K562 (cell line): ENCODE measurements at regions not wholly inside any gene's neighbourhood (a gene's known extent, or its start where the extent isn't known, plus 50 kb on each side); places are given as distances from the start of the nearest gene placed in this dataset.

ENCODE experiments used
- ATAC-seq: fragments of 200-7000 bp; cut with Tn5 transposase; 3 replicates; pipeline ENCODE4 v1.9.1; 2020; ENCODE audit warnings: moderate library complexity
- BruUV-seq: library from RNA; stranded (reverse); fragments of 400-500 nt; replicated peaks from 2 replicates; lab custom pipeline; 2021; lab: Mats Ljungman, UMichigan
- CTCF ChIA-PET: fragments of 300-600 bp; formaldehyde crosslinking; extraction: SDS; loops from one replicate; lab custom pipeline; 2021; ENCODE audit warnings: low intra/inter-chr PET ratio; lab: Yijun Ruan, JAX
- POLR2A ChIA-PET: fragments of 300-600, 350-650 bp; sonication (Branson Sonifier 250); formaldehyde crosslinking; extraction: SDS; loops from one replicate; lab custom pipeline; 2021; ENCODE audit warnings: antibody characterized with exemption, inconsistent platforms; lab: Yijun Ruan, JAX
- DNase-seq, 4 experiments: peaks; one replicate each; pipeline versions ENCODE4 v3.0.0 to v3.0.0-alpha.2; 2011 to 2018; ENCODE audit warnings: low spot score in 3 of 4, mixed read lengths in 3 of 4; ENCODE audit errors: extremely low read depth in 1 of 4
- FAIRE-seq: peaks from 2 replicates; lab custom pipeline; 2011; peaks lifted over from hg19 to GRCh38; lab: Jason Lieb, UNC
- H2AFZ ChIP-seq: 2 replicates; pipeline ENCODE4 v1.6.0; 2011; ENCODE audit warnings: low read depth, low read length, control low read depth, inconsistent platforms
- H3K27ac ChIP-seq: fragments of 200-600 bp; 3 replicates; pipeline ENCODE4 v1.8.0; 2011; ENCODE audit warnings: low read depth, mild to moderate bottlenecking, control low read depth, inconsistent platforms, low read length, moderate library complexity, mixed read lengths; ENCODE audit errors: extremely low read depth
- H3K27me3 ChIP-seq, 2 experiments: fragments of 300-600 bp in 1 of 2; 2 replicates in 1 of 2; 3 replicates in 1 of 2; pipeline versions ENCODE4 v1.6.0 to v1.8.0; 2011; ENCODE audit warnings: inconsistent platforms in 2 of 2, low read length in 2 of 2, mild to moderate bottlenecking in 1 of 2, mixed read lengths in 1 of 2, moderate library complexity in 1 of 2; ENCODE audit not compliant: control insufficient read depth in 2 of 2, insufficient read depth in 2 of 2
- H3K36me3 ChIP-seq: fragments of 300-600 bp; 3 replicates; pipeline ENCODE4 v1.8.0; 2011; ENCODE audit warnings: mild to moderate bottlenecking, low read length, inconsistent platforms; ENCODE audit not compliant: control insufficient read depth, insufficient read depth
- H3K4me1 ChIP-seq, 2 experiments: fragments of 200-600 bp in 1 of 2; replicated peaks in 1 of 2; 2 replicates in 1 of 2; 3 replicates in 1 of 2; pipeline versions ENCODE4 v1.5.1 to v1.8.0; 2011; ENCODE audit warnings: inconsistent platforms in 2 of 2, low read length in 2 of 2, mild to moderate bottlenecking in 1 of 2, mixed read lengths in 1 of 2, moderate library complexity in 1 of 2; ENCODE audit not compliant: control insufficient read depth in 2 of 2, insufficient read depth in 2 of 2
- H3K4me2 ChIP-seq: 2 replicates; pipeline ENCODE4 v1.6.1; 2011; ENCODE audit warnings: low read length, control low read depth, inconsistent platforms, mixed read lengths; ENCODE audit not compliant: insufficient read depth
- H3K4me3 ChIP-seq: fragments of 200-600 bp; sonication (generic), shearing (Covaris generic); 2 replicates; pipeline ENCODE4 v1.5.1; 2016; ENCODE audit warnings: control low read depth, inconsistent platforms
- H3K79me2 ChIP-seq: fragments of 200-600 bp; 3 replicates; pipeline ENCODE4 v1.8.0; 2011; ENCODE audit warnings: low read length, inconsistent platforms; ENCODE audit not compliant: control insufficient read depth, insufficient read depth
- H3K9ac ChIP-seq, 2 experiments: 2 replicates each; pipeline versions ENCODE4 v1.6.0 to v1.6.1; 2011; ENCODE audit warnings: low read depth in 2 of 2, low read length in 2 of 2, control low read depth in 1 of 2, inconsistent platforms in 1 of 2, mild to moderate bottlenecking in 1 of 2, mixed read lengths in 1 of 2; ENCODE audit not compliant: insufficient read depth in 1 of 2
- H3K9me1 ChIP-seq: one replicate; pipeline ENCODE4 v1.6.0; 2011; ENCODE audit warnings: inconsistent platforms, mild to moderate bottlenecking, low read length, moderate library complexity; ENCODE audit not compliant: control insufficient read depth, insufficient read depth
- H3K9me3 ChIP-seq: replicated peaks from 2 replicates; pipeline ENCODE4 v1.5.1; 2011; ENCODE audit warnings: low read depth, low read length, inconsistent platforms; ENCODE audit not compliant: control insufficient read depth, insufficient read depth
- H4K20me1 ChIP-seq: replicated peaks from 2 replicates; pipeline ENCODE4 v1.6.1; 2011; ENCODE audit warnings: low read length, inconsistent platforms, mixed read lengths; ENCODE audit not compliant: control insufficient read depth, insufficient read depth
- EHMT2 ChIP-seq: fragments of 450-650 bp; IDR thresholded peaks from 2 replicates; pipeline ENCODE4 v1.6.1; 2018; ENCODE audit warnings: antibody characterized with exemption
- ETV6 ChIP-seq, 3 experiments: fragments of 150-350 bp in 1 of 3; sonication (generic) in 1 of 3; formaldehyde crosslinking in 1 of 3; IDR thresholded peaks; 2 replicates each; pipeline versions ENCODE4 v1.6.1 to v1.8.0; 2014 to 2022; ENCODE audit warnings: borderline replicate concordance in 2 of 3, low read depth in 2 of 3, antibody characterized with exemption in 1 of 3, low read length in 1 of 3, mild to moderate bottlenecking in 1 of 3, missing genetic modification reagents in 1 of 3
- HNRNPL ChIP-seq: fragments of 200-400 bp; formaldehyde crosslinking; IDR thresholded peaks from 2 replicates; pipeline ENCODE4 v1.6.1; 2017; ENCODE audit warnings: low read depth, mild to moderate bottlenecking, low read length
- L3MBTL2 ChIP-seq: fragments of 450-650 bp; IDR thresholded peaks from 2 replicates; pipeline ENCODE4 v1.6.1; 2016; ENCODE audit warnings: mild to moderate bottlenecking, moderate library complexity
- YBX1 ChIP-seq: fragments of 450-650 bp; IDR thresholded peaks from 2 replicates; pipeline ENCODE4 v1.7.1; 2016; ENCODE audit warnings: mild to moderate bottlenecking
- WGBS: fragments of 100-300 bp; shearing (Covaris generic); methylation state at CpG from one replicate; pipeline ENCODE4 v1.1.6; 2016; ENCODE audit warnings: low coverage, mixed read lengths; ENCODE audit not compliant: insufficient coverage; ENCODE audit errors: missing lambda C conversion rate; 5-methylcytosine and 5-hydroxymethylcytosine counted together
- in situ Hi-C: fragments of 300-500 bp; cut with MboI; formaldehyde crosslinking; loops from 4 replicates; pipeline ENCODE4 v1.15.0; 2018; ENCODE audit warnings: inconsistent platforms, mixed read lengths
- intact Hi-C: fragments of 100-400 bp; cut with micrococcal nuclease; formaldehyde crosslinking; loops from 2 replicates; pipeline ENCODE4 v1.14.2; 2022
- TF ChIP-seq, protein P1 (sequence below): fragments of 450-650 bp; formaldehyde crosslinking; IDR thresholded peaks from 2 replicates; pipeline ENCODE4 v1.4.0; 2022; ENCODE audit warnings: mild to moderate bottlenecking, moderate library complexity

GRCh38 chr1:4058706-4059105 lies 158.6 kb upstream of the C1orf174 start:
- in situ Hi-C loops (no loop called here), intact Hi-C loops (no loop called here)
- no peaks in the 10 kb centered on the region for H3K36me3 ChIP-seq
- H3K9me1 ChIP-seq, result no peaks in the 10 kb centered on the region
- TF ChIP-seq HNRNPL (no peak), YBX1 (no peak), L3MBTL2 (no peak), EHMT2 (no peak), ETV6 (IDR thresholded peaks at IDR 0.05; ENCODE audit: borderline replicate concordance in 1 of 2, low read depth in 2 of 2, low read length in 1 of 2) (no peak), ETV6 (CRISPR knock-in tag; IDR thresholded peaks at IDR 0.05; ENCODE audit: borderline replicate concordance) (no peak)
- TF ChIP-seq, protein P1, sequence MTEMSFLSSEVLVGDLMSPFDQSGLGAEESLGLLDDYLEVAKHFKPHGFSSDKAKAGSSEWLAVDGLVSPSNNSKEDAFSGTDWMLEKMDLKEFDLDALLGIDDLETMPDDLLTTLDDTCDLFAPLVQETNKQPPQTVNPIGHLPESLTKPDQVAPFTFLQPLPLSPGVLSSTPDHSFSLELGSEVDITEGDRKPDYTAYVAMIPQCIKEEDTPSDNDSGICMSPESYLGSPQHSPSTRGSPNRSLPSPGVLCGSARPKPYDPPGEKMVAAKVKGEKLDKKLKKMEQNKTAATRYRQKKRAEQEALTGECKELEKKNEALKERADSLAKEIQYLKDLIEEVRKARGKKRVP, result no peak
- no peaks in the 10 kb centered on the region for H3K79me2 ChIP-seq
- ChIA-PET POLR2A (interaction anchor here (1.0 kb wide), 2 partner anchors 39 to 56 kb away, joined by 3 to 4 read pairs; no protein-coding TSS in a partner anchor), CTCF (no interaction called here)
- no TSS peak for BruUV-seq
- H3K9ac ChIP-seq, result no peak overlapping the region
- no peak overlapping the region for H2AFZ ChIP-seq
- 0 out of 2 replicates have a peak, but pooled peaks cover 7% of the 10 kb centered on the region for H4K20me1 ChIP-seq
- no peak overlapping the region for H3K27ac ChIP-seq
- H3K27me3 ChIP-seq, result peaks cover 20 to 70% of the 10 kb centered on the region in 2 experiments; a peak in 3 of 5 replicates
- H3K4me1 ChIP-seq, result peaks cover 0 to 4% of the 10 kb centered on the region in 2 experiments; a peak in 1 of 5 replicates
- WGBS, result 0% methylated on average over 6 of the region's 8 CpGs
- no peaks in the 10 kb centered on the region for H3K9me3 ChIP-seq
- no peak overlapping the region for H3K4me3 ChIP-seq
- no peak overlapping the region for H3K4me2 ChIP-seq
- DNase-seq (no peak), ATAC-seq (no peak), FAIRE-seq (no peak)
